ENCODE measurements at regions not wholly inside any gene's neighbourhood (a gene's known extent, or its start where the extent isn't known, plus 50 kb on each side); places are given as distances from the start of the nearest gene placed in this dataset.

GRCh38 chr2:38463752-38464151 lies 86.7 kb upstream of the ATL2 start:
- no peaks in the 10 kb centered on the region for H3K36me3 ChIP-seq (ENCODE audit: control insufficient read depth, insufficient read depth, low read length)
- H3K4me3 Mint-ChIP-seq (ENCODE audit: unreplicated experiment) = no peak overlapping the region
- no peaks in the 10 kb centered on the region; the same call in 1 of the 2 replicates for H3K4me1 ChIP-seq
- H3K9me3 ChIP-seq = no peaks in the 10 kb centered on the region
- CTCF ChIA-PET = no interaction called here
- TF ChIP-seq CTCF (IDR thresholded peaks at IDR 0.05; ENCODE audit: insufficient read depth in 1 of 2, low read depth in 1 of 2, low read length in 1 of 2, severe bottlenecking in 1 of 2, unreplicated experiment in 1 of 2) = no peak
- no TSS peak for BruUV-seq (replicated peaks)
- POLR2A ChIA-PET = no interaction called here
- no peak for DNase-seq
- H3K36me3 Mint-ChIP-seq (ENCODE audit: insufficient read depth, unreplicated experiment) = no peaks in the 10 kb centered on the region
- H3K4me3 ChIP-seq (ENCODE audit: low read depth, low read length) = no peak overlapping the region
- H3K27ac Mint-ChIP-seq (ENCODE audit: unreplicated experiment) = no peak overlapping the region
- H3K9me3 Mint-ChIP-seq (ENCODE audit: unreplicated experiment) = no peaks in the 10 kb centered on the region
- H3K27me3 ChIP-seq (replicated peaks; ENCODE audit: control insufficient read depth, insufficient read depth, low read length) = no peaks in the 10 kb centered on the region
- intact Hi-C loops (cut with micrococcal nuclease; ENCODE audit: unreplicated experiment) = loop anchor here (2.0 kb wide), 2 partner anchors 87 to 149 kb away; partner anchors contain the start of gene ATL2
- H3K27me3 Mint-ChIP-seq (ENCODE audit: insufficient read depth, unreplicated experiment) = no peaks in the 10 kb centered on the region
- no peaks in the 10 kb centered on the region for H3K4me1 Mint-ChIP-seq (ENCODE audit: low read depth, unreplicated experiment)

GRCh38 chr2:38462121-38462661 lies 85.1 kb upstream of the ATL2 start:
- H3K36me3 Mint-ChIP-seq (ENCODE audit: insufficient read depth, unreplicated experiment) = no peaks in the 10 kb centered on the region
- DNase-seq = no peak
- H3K4me3 Mint-ChIP-seq (ENCODE audit: unreplicated experiment) = no peak overlapping the region
- H3K27ac Mint-ChIP-seq (ENCODE audit: unreplicated experiment) = no peak overlapping the region
- H3K4me1 ChIP-seq = no peaks in the 10 kb centered on the region; the same call in 1 of the 2 replicates
- H3K27me3 ChIP-seq (replicated peaks; ENCODE audit: control insufficient read depth, insufficient read depth, low read length) = no peaks in the 10 kb centered on the region
- no peaks in the 10 kb centered on the region for H3K4me1 Mint-ChIP-seq (ENCODE audit: low read depth, unreplicated experiment)
- H3K36me3 ChIP-seq (ENCODE audit: control insufficient read depth, insufficient read depth, low read length) = no peaks in the 10 kb centered on the region
- no peak for TF ChIP-seq CTCF (IDR thresholded peaks at IDR 0.05; ENCODE audit: insufficient read depth in 1 of 2, low read depth in 1 of 2, low read length in 1 of 2, severe bottlenecking in 1 of 2, unreplicated experiment in 1 of 2)
- no peaks in the 10 kb centered on the region for H3K9me3 Mint-ChIP-seq (ENCODE audit: unreplicated experiment)
- BruUV-seq (replicated peaks) = no TSS peak
- no peaks in the 10 kb centered on the region for H3K9me3 ChIP-seq
- ChIA-PET POLR2A (no interaction called here), CTCF (no interaction called here)
- H3K27me3 Mint-ChIP-seq (ENCODE audit: insufficient read depth, unreplicated experiment) = no peaks in the 10 kb centered on the region
- intact Hi-C loops (cut with micrococcal nuclease; ENCODE audit: unreplicated experiment) = no loop called here
- H3K4me3 ChIP-seq (ENCODE audit: low read depth, low read length) = no peak overlapping the region

- H3K4me3 ChIP-seq (ENCODE audit: low read depth, low read length) = no peak overlapping the region
- intact Hi-C loops (cut with micrococcal nuclease; ENCODE audit: unreplicated experiment) = no loop called here
- H3K9me3 Mint-ChIP-seq (ENCODE audit: unreplicated experiment) = no peaks in the 10 kb centered on the region
- ChIA-PET POLR2A (no interaction called here), CTCF (no interaction called here)
- H3K4me1 Mint-ChIP-seq (ENCODE audit: low read depth, unreplicated experiment) = no peaks in the 10 kb centered on the region
- no peaks in the 10 kb centered on the region for H3K36me3 ChIP-seq (ENCODE audit: control insufficient read depth, insufficient read depth, low read length)
- no TSS peak for BruUV-seq (replicated peaks)
- no peaks in the 10 kb centered on the region for H3K27me3 ChIP-seq (replicated peaks; ENCODE audit: control insufficient read depth, insufficient read depth, low read length)
- no peaks in the 10 kb centered on the region for H3K27me3 Mint-ChIP-seq (ENCODE audit: insufficient read depth, unreplicated experiment)
- H3K9me3 ChIP-seq = no peaks in the 10 kb centered on the region
- H3K27ac Mint-ChIP-seq (ENCODE audit: unreplicated experiment) = no peak overlapping the region
- no peak overlapping the region for H3K4me3 Mint-ChIP-seq (ENCODE audit: unreplicated experiment)
- no peak for DNase-seq
- no peaks in the 10 kb centered on the region for H3K36me3 Mint-ChIP-seq (ENCODE audit: insufficient read depth, unreplicated experiment)
- TF ChIP-seq CTCF (IDR thresholded peaks at IDR 0.05; ENCODE audit: insufficient read depth in 1 of 2, low read depth in 1 of 2, low read length in 1 of 2, severe bottlenecking in 1 of 2, unreplicated experiment in 1 of 2) = no peak
- H3K4me1 ChIP-seq = no peaks in the 10 kb centered on the region; the same call in 1 of the 2 replicates
Observed at GRCh38 chr2:38461470-38461869, 84.4 kb upstream of the ATL2 start.

Data from Caco-2 (cell line).